HCT116 (cell line): ENCODE measurements at regions not wholly inside any gene's neighbourhood (a gene's known extent, or its start where the extent isn't known, plus 50 kb on each side); places are given as distances from the start of the nearest gene placed in this dataset.

Source experiments
- ATAC-seq: fragments of 200-7000 bp; cut with Tn5 transposase; 2 replicates; pipeline ENCODE4 v1.9.1; 2020; ENCODE audit warnings: mild to moderate bottlenecking, moderate library complexity
- BruUV-seq: library from RNA; stranded (reverse); fragments of 400-500 nt; replicated peaks from 2 replicates; lab custom pipeline; 2021; lab: Mats Ljungman, UMichigan
- CTCF ChIA-PET: fragments of 300-600 bp; sonication (Branson Sonifier 250); formaldehyde crosslinking; loops from one replicate; lab custom pipeline; 2021; ENCODE audit warnings: antibody characterized with exemption; lab: Charles Lee
- POLR2A ChIA-PET: fragments of 300-600, 350-600 bp; sonication (Branson Sonifier 250); formaldehyde crosslinking; loops from one replicate; lab custom pipeline; 2021; ENCODE audit warnings: antibody characterized with exemption; lab: Charles Lee
- RAD21 ChIA-PET, 2 experiments: fragments of 300-600 bp; sonication (Branson Sonifier 250); formaldehyde crosslinking; loops; one replicate each; lab custom pipeline; 2023; ENCODE audit warnings: low total read pairs in 2 of 2; ENCODE audit not compliant: uncharacterized antibody in 2 of 2, unreplicated experiment in 2 of 2, low non-redundant PET in 1 of 2; lab: Charles Lee
- DNase-seq: peaks from one replicate; pipeline ENCODE4 v3.0.0-alpha.2; 2010; ENCODE audit warnings: low read depth, low spot score
- H2AFZ ChIP-seq: fragments of 200-600 bp; shearing (Covaris generic), sonication (generic); 2 replicates; pipeline ENCODE4 v1.6.1; 2017; ENCODE audit warnings: low read depth, mixed run types, mixed read lengths, antibody characterized with exemption, low read length; ENCODE audit not compliant: poor library complexity, severe bottlenecking
- H3K27ac ChIP-seq: 2 replicates; pipeline ENCODE4 v1.5.1; 2012; ENCODE audit warnings: low read depth, low read length
- H3K27me3 ChIP-seq: fragments of 200-600 bp; sonication (generic); 2 replicates; pipeline ENCODE4 v1.6.1; 2016; ENCODE audit warnings: mixed run types, low read length, mixed read lengths; ENCODE audit not compliant: insufficient read depth
- H3K36me3 ChIP-seq, 2 experiments: fragments of 200-500 bp in 1 of 2; fragments of 200-600 bp in 1 of 2; sonication (Bioruptor generic) in 1 of 2; sonication (generic) in 1 of 2; 2 replicates each; pipeline versions ENCODE4 v1.5.1 to v1.6.1; 2014 to 2016; ENCODE audit warnings: low read length in 2 of 2, inconsistent platforms in 1 of 2, mixed read lengths in 1 of 2, mixed run types in 1 of 2; ENCODE audit not compliant: insufficient read depth in 2 of 2, control insufficient read depth in 1 of 2
- H3K4me1 ChIP-seq, 2 experiments: fragments of 200-600 bp in 1 of 2; sonication (generic) in 1 of 2; 2 replicates each; pipeline versions ENCODE4 v1.5.1 to v1.6.1; 2012 to 2017; ENCODE audit warnings: low read length in 2 of 2, inconsistent platforms in 1 of 2, mild to moderate bottlenecking in 1 of 2, mixed read lengths in 1 of 2, mixed run types in 1 of 2, moderate library complexity in 1 of 2; ENCODE audit not compliant: insufficient read depth in 2 of 2, control insufficient read depth in 1 of 2
- H3K4me2 ChIP-seq: fragments of 200-600 bp; sonication (generic); 2 replicates; pipeline ENCODE4 v1.6.1; 2017; ENCODE audit warnings: mixed run types, low read length, mixed read lengths
- H3K4me3 ChIP-seq, 2 experiments: fragments of 200-600 bp in 1 of 2; sonication (generic) in 1 of 2; replicated peaks in 1 of 2; 2 replicates each; pipeline ENCODE4 v1.5.1; 2011 to 2016; ENCODE audit warnings: low read length in 2 of 2, control low read depth in 1 of 2, low read depth in 1 of 2, mild to moderate bottlenecking in 1 of 2, mixed read lengths in 1 of 2, mixed run types in 1 of 2
- H3K79me2 ChIP-seq: fragments of 200-600 bp; sonication (generic); 2 replicates; pipeline ENCODE4 v1.6.1; 2017; ENCODE audit warnings: mild to moderate bottlenecking, mixed run types, low read length, moderate library complexity, mixed read lengths; ENCODE audit not compliant: insufficient read depth
- H3K9ac ChIP-seq: fragments of 200-600 bp; sonication (generic); 2 replicates; pipeline ENCODE4 v1.6.1; 2016; ENCODE audit warnings: low read length, mixed read lengths
- H3K9me2 ChIP-seq: fragments of 200-600 bp; sonication (generic), shearing (Covaris generic); 2 replicates; pipeline ENCODE4 v1.6.1; 2017; ENCODE audit warnings: mixed run types, mild to moderate bottlenecking, moderate library complexity; ENCODE audit not compliant: insufficient read depth
- H3K9me3 ChIP-seq, 2 experiments: fragments of 200-500 bp in 1 of 2; fragments of 200-600 bp in 1 of 2; sonication (Bioruptor generic) in 1 of 2; sonication (generic) in 1 of 2; 2 replicates each; pipeline ENCODE4 v1.6.1; 2014 to 2017; ENCODE audit warnings: low read length in 2 of 2, mixed read lengths in 2 of 2, inconsistent platforms in 1 of 2, low read depth in 1 of 2, mild to moderate bottlenecking in 1 of 2, mixed run types in 1 of 2, moderate library complexity in 1 of 2; ENCODE audit not compliant: control insufficient read depth in 1 of 2, insufficient read depth in 1 of 2
- H4K20me1 ChIP-seq: fragments of 200-600 bp; sonication (generic), shearing (Covaris generic); 2 replicates; pipeline ENCODE4 v1.6.1; 2017; ENCODE audit warnings: mixed run types, mild to moderate bottlenecking, moderate library complexity; ENCODE audit not compliant: insufficient read depth
- ATF3 ChIP-seq: IDR thresholded peaks from 2 replicates; pipeline ENCODE4 v1.6.1; 2012
- CBX3 ChIP-seq: IDR thresholded peaks from 2 replicates; pipeline ENCODE4 v1.6.1; 2012; ENCODE audit warnings: low read depth
- CEBPB ChIP-seq: IDR thresholded peaks from 2 replicates; pipeline ENCODE4 v1.6.1; 2012; ENCODE audit warnings: low read depth
- CTCF ChIP-seq, 3 experiments: fragments of 200-600 bp in 1 of 3; sonication (generic) in 1 of 3; IDR thresholded peaks in 2 of 3; conservative IDR thresholded peaks in 1 of 3; 2 replicates each; pipeline ENCODE4 v1.5.1; 2012 to 2017; ENCODE audit warnings: low read depth in 2 of 3, low read length in 2 of 3, antibody characterized with exemption in 1 of 3, borderline replicate concordance in 1 of 3, control low read depth in 1 of 3, mild to moderate bottlenecking in 1 of 3, mixed read lengths in 1 of 3, mixed run types in 1 of 3, moderate library complexity in 1 of 3; ENCODE audit not compliant: insufficient read depth in 1 of 3
- EGR1 ChIP-seq: IDR thresholded peaks from 2 replicates; pipeline ENCODE4 v1.6.1; 2012; ENCODE audit warnings: low read depth
- ELF1 ChIP-seq: IDR thresholded peaks from 2 replicates; pipeline ENCODE4 v1.6.1; 2012; ENCODE audit warnings: low read depth, borderline replicate concordance
- EZH2 ChIP-seq: fragments of 200-600 bp; sonication (generic); IDR thresholded peaks from 2 replicates; pipeline ENCODE4 v1.6.1; 2017; ENCODE audit warnings: antibody characterized with exemption, mixed run types
- EZH2phosphoT487 ChIP-seq: fragments of 200-600 bp; IDR thresholded peaks from 2 replicates; pipeline ENCODE4 v1.6.1; 2018; ENCODE audit warnings: antibody characterized with exemption, borderline replicate concordance
- FOSL1 ChIP-seq: IDR thresholded peaks from 2 replicates; pipeline ENCODE4 v1.6.1; 2012; ENCODE audit warnings: low read depth
- JUND ChIP-seq: IDR thresholded peaks from 2 replicates; pipeline ENCODE4 v1.6.1; 2012
- POLR2A ChIP-seq: IDR thresholded peaks from 2 replicates; pipeline ENCODE4 v1.7.0; 2011; ENCODE audit warnings: borderline replicate concordance; ENCODE audit not compliant: insufficient read depth, insufficient read length; ENCODE audit errors: extremely low read depth
- POLR2AphosphoS5 ChIP-seq: IDR thresholded peaks from 2 replicates; pipeline ENCODE4 v1.6.1; 2011; ENCODE audit warnings: mild to moderate bottlenecking, low read depth, low read length, moderate library complexity
- REST ChIP-seq: IDR thresholded peaks from 2 replicates; pipeline ENCODE4 v1.6.1; 2012; ENCODE audit warnings: low read depth
- SIN3A ChIP-seq: IDR thresholded peaks from 2 replicates; pipeline ENCODE4 v1.6.1; 2012; ENCODE audit warnings: low read depth
- SP1 ChIP-seq: IDR thresholded peaks from 2 replicates; pipeline ENCODE4 v1.6.1; 2012; ENCODE audit warnings: low read depth
- SRF ChIP-seq: IDR thresholded peaks from 2 replicates; pipeline ENCODE4 v1.6.1; 2012; ENCODE audit warnings: low read depth
- TCF7L2 ChIP-seq: IDR thresholded peaks from 2 replicates; pipeline ENCODE4 v1.7.0; 2011; ENCODE audit warnings: borderline replicate concordance, inconsistent platforms; ENCODE audit not compliant: insufficient read depth, insufficient read length; ENCODE audit errors: extremely low read depth
- ZFX ChIP-seq: fragments of 450-650 bp; IDR thresholded peaks from 2 replicates; pipeline ENCODE4 v1.6.1; 2017
- ZNF274 ChIP-seq: fragments of 200-500 bp; sonication (Bioruptor generic); IDR thresholded peaks from 2 replicates; pipeline ENCODE4 v1.6.1; 2014; ENCODE audit warnings: mild to moderate bottlenecking, low read depth, low read length, inconsistent platforms
- intact Hi-C: fragments of 100-400 bp; cut with micrococcal nuclease; formaldehyde crosslinking; loops from 2 replicates; pipeline ENCODE4 v1.10.0; 2022

GRCh38 chr1:187409341-187409740 is 580.6 kb downstream of the PLA2G4A start:
- Histone ChIP-seq H3K9me2 (no peaks in the 10 kb centered on the region), H3K4me3 (no peak overlapping the region), H3K4me2 (no peak overlapping the region), H3K27me3 (no peaks in the 10 kb centered on the region), H3K36me3 (no peaks in the 10 kb centered on the region), H2AFZ (no peak overlapping the region), H4K20me1 (no peaks in the 10 kb centered on the region), H3K27ac (no peak overlapping the region), H3K79me2 (no peaks in the 10 kb centered on the region), H3K4me1 (no peaks in the 10 kb centered on the region), H3K9ac (no peak overlapping the region), H3K9me3 (no peaks in the 10 kb centered on the region)
- ATAC-seq, result no peak
- DNase-seq, result no peak
- POLR2A ChIA-PET, result no interaction called here
- RAD21 ChIA-PET, result interaction anchor here in 1 of 2 experiments (0.6 kb wide), 1 partner anchor 438 kb away, joined by 3 read pairs; no protein-coding TSS in a partner anchor
- CTCF ChIA-PET, result no interaction called here
- BruUV-seq, result no TSS peak
- intact Hi-C loops, result loop anchor here (10.0 kb wide), 1 partner anchor 355 kb away; no protein-coding TSS in a partner anchor
- TF ChIP-seq CTCF (IDR thresholded peaks at IDR 0.05 in 2 of 3, conservative IDR thresholded peaks at IDR 0.05 in 1 of 3; ENCODE audit: borderline replicate concordance in 1 of 3, insufficient read depth in 1 of 3, low read depth in 2 of 3, low read length in 2 of 3), result no peak
- TF ChIP-seq ZFX, result no peak
- no peak for TF ChIP-seq CBX3
- TF ChIP-seq ELF1, result no peak

GRCh38 chr1:187411118-187411517 is 582.4 kb downstream of the PLA2G4A start:
- ChIA-PET RAD21 (no interaction called here), POLR2A (no interaction called here), CTCF (no interaction called here)
- no peak for DNase-seq
- BruUV-seq, result no TSS peak
- Histone ChIP-seq H4K20me1 (no peaks in the 10 kb centered on the region), H3K9me2 (no peaks in the 10 kb centered on the region), H3K9ac (no peak overlapping the region), H2AFZ (no peak overlapping the region), H3K4me1 (no peaks in the 10 kb centered on the region), H3K27ac (no peak overlapping the region), H3K27me3 (no peaks in the 10 kb centered on the region), H3K4me3 (no peak overlapping the region), H3K36me3 (no peaks in the 10 kb centered on the region), H3K79me2 (no peaks in the 10 kb centered on the region), H3K9me3 (no peaks in the 10 kb centered on the region), H3K4me2 (no peak overlapping the region)
- intact Hi-C loops, result no loop called here
- ATAC-seq, result no peak
- TF ChIP-seq REST (no peak), TCF7L2 (no peak), ZNF274 (no peak), POLR2A (no peak), EZH2phosphoT487 (no peak), CEBPB (no peak), EGR1 (no peak), SIN3A (no peak), JUND (no peak), SP1 (no peak), EZH2 (no peak), POLR2AphosphoS5 (no peak), SRF (no peak), FOSL1 (no peak), ELF1 (no peak), ATF3 (no peak)
